ENCODE measurements at regions not wholly inside any gene's neighbourhood (a gene's known extent, or its start where the extent isn't known, plus 50 kb on each side); places are given as distances from the start of the nearest gene placed in this dataset.

DNA sequence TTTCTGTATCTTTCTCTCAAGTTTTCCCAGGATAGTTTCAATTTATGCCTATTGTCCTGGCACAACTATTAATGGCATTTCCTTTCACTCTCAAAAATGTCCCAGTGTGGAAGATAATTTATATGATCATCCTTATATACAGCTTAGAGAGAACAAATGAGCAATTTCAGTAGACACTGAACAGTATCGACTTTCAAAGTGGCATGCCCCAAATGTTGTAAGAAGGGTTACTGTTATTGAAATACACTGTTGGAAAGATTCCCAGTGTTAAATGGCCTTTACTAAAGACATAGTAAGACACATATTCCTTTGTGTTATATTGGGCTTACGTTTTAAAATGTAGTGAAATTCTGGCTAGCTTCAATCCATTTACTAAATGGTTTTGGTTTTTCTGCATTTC is 202.3 kb upstream of the CDKN3 start:
- no peak overlapping the region for H3K27ac ChIP-seq
- no peaks in the 10 kb centered on the region for H3K27me3 ChIP-seq (replicated peaks)
- H3K4me3 ChIP-seq (ENCODE audit: low read depth, low read length) = no peak overlapping the region
- TF ChIP-seq, protein P1, sequence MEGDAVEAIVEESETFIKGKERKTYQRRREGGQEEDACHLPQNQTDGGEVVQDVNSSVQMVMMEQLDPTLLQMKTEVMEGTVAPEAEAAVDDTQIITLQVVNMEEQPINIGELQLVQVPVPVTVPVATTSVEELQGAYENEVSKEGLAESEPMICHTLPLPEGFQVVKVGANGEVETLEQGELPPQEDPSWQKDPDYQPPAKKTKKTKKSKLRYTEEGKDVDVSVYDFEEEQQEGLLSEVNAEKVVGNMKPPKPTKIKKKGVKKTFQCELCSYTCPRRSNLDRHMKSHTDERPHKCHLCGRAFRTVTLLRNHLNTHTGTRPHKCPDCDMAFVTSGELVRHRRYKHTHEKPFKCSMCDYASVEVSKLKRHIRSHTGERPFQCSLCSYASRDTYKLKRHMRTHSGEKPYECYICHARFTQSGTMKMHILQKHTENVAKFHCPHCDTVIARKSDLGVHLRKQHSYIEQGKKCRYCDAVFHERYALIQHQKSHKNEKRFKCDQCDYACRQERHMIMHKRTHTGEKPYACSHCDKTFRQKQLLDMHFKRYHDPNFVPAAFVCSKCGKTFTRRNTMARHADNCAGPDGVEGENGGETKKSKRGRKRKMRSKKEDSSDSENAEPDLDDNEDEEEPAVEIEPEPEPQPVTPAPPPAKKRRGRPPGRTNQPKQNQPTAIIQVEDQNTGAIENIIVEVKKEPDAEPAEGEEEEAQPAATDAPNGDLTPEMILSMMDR (IDR thresholded peaks at IDR 0.05; ENCODE audit: low read depth, low read length, missing control alignments) = no peak
- no peak for DNase-seq
- no peaks in the 10 kb centered on the region for H3K36me3 ChIP-seq (replicated peaks)
- in situ Hi-C loops (cut with HindIII; ENCODE audit: low pct_ligation_motif_present, low sequenced_read_pairs) = no loop called here

DNA sequence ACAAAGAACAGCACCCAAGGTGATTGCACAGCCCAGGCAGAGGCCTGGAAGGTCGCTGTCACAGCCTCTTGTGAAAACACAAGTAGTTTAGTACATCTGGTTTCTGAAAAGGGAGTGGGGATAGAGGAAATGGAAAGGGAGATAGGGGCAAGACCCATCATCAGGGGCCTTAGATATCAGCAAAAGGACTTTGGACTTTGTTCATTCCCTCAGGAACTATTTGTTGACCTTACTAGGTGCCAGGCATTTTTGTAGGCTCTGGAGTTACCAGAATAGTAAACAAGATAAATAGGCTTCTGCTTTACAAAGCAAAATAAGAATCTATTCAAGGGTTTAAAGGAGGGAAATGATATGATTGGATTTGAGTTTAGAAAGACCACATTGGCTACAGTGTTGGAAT is 199.4 kb upstream of the CDKN3 start:
- Histone ChIP-seq H3K36me3 (replicated peaks) (no peaks in the 10 kb centered on the region), H3K27me3 (replicated peaks) (no peaks in the 10 kb centered on the region), H3K4me3 (ENCODE audit: low read depth, low read length) (no peak overlapping the region), H3K27ac (no peak overlapping the region)
- TF ChIP-seq, protein P1 (IDR thresholded peaks at IDR 0.05; ENCODE audit: low read depth, low read length, missing control alignments) = no peak
- in situ Hi-C loops (cut with HindIII; ENCODE audit: low pct_ligation_motif_present, low sequenced_read_pairs) = no loop called here
- DNase-seq = no peak

DNA sequence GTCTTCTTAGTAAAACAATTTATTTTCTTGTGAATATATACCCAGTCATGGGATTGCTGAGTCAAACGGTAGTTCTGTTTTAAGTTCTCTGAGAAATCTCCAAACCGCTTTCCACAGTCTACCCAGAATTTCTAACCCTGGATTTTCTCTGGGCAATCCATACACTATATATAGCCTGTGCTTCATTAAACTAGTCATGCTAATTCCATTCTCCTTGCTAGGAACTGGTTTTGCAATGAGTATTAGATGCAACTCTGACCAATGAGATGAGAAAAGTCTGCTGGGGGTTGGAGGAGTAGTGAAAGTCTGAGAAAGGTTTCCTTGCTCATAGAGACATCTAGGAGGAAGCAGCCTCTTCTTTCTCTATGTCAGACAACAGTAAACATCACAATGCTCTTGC is 196.1 kb upstream of the CDKN3 start:
- TF ChIP-seq, protein P1 (IDR thresholded peaks at IDR 0.05; ENCODE audit: low read depth, low read length, missing control alignments) = no peak
- no peak overlapping the region for H3K27ac ChIP-seq
- in situ Hi-C loops (cut with HindIII; ENCODE audit: low pct_ligation_motif_present, low sequenced_read_pairs) = no loop called here
- H3K36me3 ChIP-seq (replicated peaks) = no peaks in the 10 kb centered on the region
- no peaks in the 10 kb centered on the region for H3K27me3 ChIP-seq (replicated peaks)
- DNase-seq = no peak
- H3K4me3 ChIP-seq (ENCODE audit: low read depth, low read length) = no peak overlapping the region

DNA sequence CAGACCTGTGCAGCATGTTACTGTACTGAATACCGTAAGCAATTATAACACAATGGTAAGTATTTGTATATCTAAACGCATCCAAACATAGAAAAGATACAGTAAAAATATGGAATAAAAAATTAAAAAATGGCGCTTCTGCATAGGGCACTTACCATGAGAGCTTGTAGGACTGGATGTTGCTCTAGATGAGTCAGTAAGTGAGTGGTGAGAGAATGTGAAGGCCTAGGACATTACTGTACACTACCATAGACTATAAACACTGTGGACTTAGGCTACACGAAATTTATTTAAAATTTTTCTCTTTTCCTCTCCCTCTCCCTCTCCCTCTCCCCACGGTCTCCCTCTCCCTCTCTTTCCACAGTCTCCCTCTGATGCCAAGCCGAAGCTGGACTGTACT is 194.5 kb upstream of the CDKN3 start:
- Histone ChIP-seq H3K36me3 (replicated peaks) (no peaks in the 10 kb centered on the region), H3K27me3 (replicated peaks) (no peaks in the 10 kb centered on the region), H3K4me3 (ENCODE audit: low read depth, low read length) (no peak overlapping the region), H3K27ac (no peak overlapping the region)
- DNase-seq = no peak
- in situ Hi-C loops (cut with HindIII; ENCODE audit: low pct_ligation_motif_present, low sequenced_read_pairs) = no loop called here
- TF ChIP-seq, protein P1 (IDR thresholded peaks at IDR 0.05; ENCODE audit: low read depth, low read length, missing control alignments) = no peak

DNA sequence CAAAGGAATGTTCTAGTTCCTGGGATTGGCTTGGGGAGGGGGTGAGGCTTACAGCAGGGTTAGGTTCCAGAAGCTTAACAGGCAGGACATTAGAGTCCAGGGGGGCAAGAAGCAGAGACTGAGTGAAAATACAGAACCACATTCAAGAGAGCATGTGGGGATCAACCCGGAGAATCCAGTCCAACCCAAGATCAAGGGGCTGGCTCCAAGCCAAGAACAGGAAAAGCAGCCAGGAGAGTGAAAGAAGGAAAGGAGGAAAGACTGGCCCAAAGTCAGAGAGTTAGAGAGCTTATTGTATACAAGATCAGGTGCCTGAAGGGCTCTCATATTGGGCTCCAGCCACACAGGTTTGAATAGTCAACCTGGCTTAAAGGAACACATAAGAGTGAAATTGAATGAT is 190.3 kb upstream of the CDKN3 start:
- Histone ChIP-seq H3K36me3 (replicated peaks) (no peaks in the 10 kb centered on the region), H3K4me3 (ENCODE audit: low read depth, low read length) (no peak overlapping the region), H3K27ac (no peak overlapping the region), H3K27me3 (replicated peaks) (no peaks in the 10 kb centered on the region)
- TF ChIP-seq, protein P1 (IDR thresholded peaks at IDR 0.05; ENCODE audit: low read depth, low read length, missing control alignments) = no peak
- in situ Hi-C loops (cut with HindIII; ENCODE audit: low pct_ligation_motif_present, low sequenced_read_pairs) = no loop called here
- no peak for DNase-seq

DNA sequence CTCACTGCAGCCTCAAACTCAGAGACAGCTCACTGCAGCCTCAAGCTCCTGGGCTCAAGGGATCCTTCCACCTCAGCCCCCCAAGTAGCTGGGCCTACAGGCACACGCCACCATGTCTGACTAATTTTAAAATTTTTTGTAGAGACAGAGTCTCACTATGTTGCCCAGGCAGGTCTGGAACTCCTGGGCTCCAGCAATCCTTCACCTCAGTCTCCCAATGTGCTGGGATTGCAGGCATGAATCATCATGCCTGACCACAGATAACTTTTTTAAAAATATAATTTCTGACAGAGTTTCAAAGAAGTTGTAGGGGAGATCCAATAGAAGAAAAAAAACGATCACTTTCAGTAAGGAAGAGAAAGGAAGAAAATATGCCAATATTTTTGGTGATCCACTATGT is 189.7 kb upstream of the CDKN3 start:
- H3K27ac ChIP-seq = no peak overlapping the region
- peak; percentile 41 for DNase-seq
- no peak overlapping the region for H3K4me3 ChIP-seq (ENCODE audit: low read depth, low read length)
- TF ChIP-seq, protein P1 (IDR thresholded peaks at IDR 0.05; ENCODE audit: low read depth, low read length, missing control alignments) = no peak
- no peaks in the 10 kb centered on the region for H3K36me3 ChIP-seq (replicated peaks)
- in situ Hi-C loops (cut with HindIII; ENCODE audit: low pct_ligation_motif_present, low sequenced_read_pairs) = no loop called here
- no peaks in the 10 kb centered on the region for H3K27me3 ChIP-seq (replicated peaks)

Measured in brain microvascular endothelial cell (primary cell).